Kidney epithelial cell (primary cell): ENCODE measurements at regions not wholly inside any gene's neighbourhood (a gene's known extent, or its start where the extent isn't known, plus 50 kb on each side); places are given as distances from the start of the nearest gene placed in this dataset.

ENCODE experiments used
- DNase-seq: peaks from one replicate; pipeline ENCODE4 v3.0.0-alpha.2; 2010; ENCODE audit warnings: low read depth
- H3K27me3 ChIP-seq: 2 replicates; pipeline ENCODE4 v1.6.0; 2011; ENCODE audit warnings: low read length; ENCODE audit not compliant: control insufficient read depth, insufficient read depth
- H3K36me3 ChIP-seq: 2 replicates; pipeline ENCODE4 v1.5.1; 2011; ENCODE audit warnings: low read length; ENCODE audit not compliant: control insufficient read depth, insufficient read depth
- H3K4me3 ChIP-seq: 2 replicates; pipeline ENCODE4 v1.5.1; 2011; ENCODE audit warnings: low read depth, mild to moderate bottlenecking, control low read depth, low read length
- TF ChIP-seq, protein P1 (sequence below): IDR thresholded peaks from 2 replicates; pipeline ENCODE4 v1.5.1; 2011; ENCODE audit warnings: mild to moderate bottlenecking, moderate library complexity, low read length, control low read depth, inconsistent platforms; ENCODE audit not compliant: insufficient read depth, poor library complexity, severe bottlenecking

DNA sequence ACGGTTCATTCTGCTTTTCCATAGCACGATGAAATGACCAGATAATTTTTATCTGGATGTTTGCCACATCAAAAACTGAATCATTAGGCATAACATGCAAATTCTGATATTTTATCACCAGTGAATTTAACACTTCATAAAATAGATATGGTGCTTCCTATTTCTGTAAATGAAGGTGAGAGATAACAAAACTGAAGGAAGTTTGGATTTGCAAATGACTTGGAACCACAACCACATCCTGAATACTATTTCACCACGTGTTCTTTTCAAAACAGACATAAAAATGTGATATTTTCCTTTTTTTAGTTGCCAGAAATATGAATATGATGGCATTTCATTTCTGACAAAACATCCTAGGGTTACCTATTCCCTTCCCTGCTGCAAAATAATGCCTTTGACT lies 146.1 kb downstream of the EDN1 start:
- DNase-seq = no peak
- Histone ChIP-seq H3K36me3 (no peaks in the 10 kb centered on the region), H3K27me3 (no peaks in the 10 kb centered on the region), H3K4me3 (no peak overlapping the region)
- TF ChIP-seq, protein P1, sequence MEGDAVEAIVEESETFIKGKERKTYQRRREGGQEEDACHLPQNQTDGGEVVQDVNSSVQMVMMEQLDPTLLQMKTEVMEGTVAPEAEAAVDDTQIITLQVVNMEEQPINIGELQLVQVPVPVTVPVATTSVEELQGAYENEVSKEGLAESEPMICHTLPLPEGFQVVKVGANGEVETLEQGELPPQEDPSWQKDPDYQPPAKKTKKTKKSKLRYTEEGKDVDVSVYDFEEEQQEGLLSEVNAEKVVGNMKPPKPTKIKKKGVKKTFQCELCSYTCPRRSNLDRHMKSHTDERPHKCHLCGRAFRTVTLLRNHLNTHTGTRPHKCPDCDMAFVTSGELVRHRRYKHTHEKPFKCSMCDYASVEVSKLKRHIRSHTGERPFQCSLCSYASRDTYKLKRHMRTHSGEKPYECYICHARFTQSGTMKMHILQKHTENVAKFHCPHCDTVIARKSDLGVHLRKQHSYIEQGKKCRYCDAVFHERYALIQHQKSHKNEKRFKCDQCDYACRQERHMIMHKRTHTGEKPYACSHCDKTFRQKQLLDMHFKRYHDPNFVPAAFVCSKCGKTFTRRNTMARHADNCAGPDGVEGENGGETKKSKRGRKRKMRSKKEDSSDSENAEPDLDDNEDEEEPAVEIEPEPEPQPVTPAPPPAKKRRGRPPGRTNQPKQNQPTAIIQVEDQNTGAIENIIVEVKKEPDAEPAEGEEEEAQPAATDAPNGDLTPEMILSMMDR = no peak

- DNase-seq = no peak
- TF ChIP-seq, protein P1 = no peak
- H3K27me3 ChIP-seq = no peaks in the 10 kb centered on the region
- H3K4me3 ChIP-seq = no peak overlapping the region
- no peaks in the 10 kb centered on the region for H3K36me3 ChIP-seq
These were observed 146.5 kb downstream of the EDN1 start for GRCh38 chr6:12436683-12437082.

GRCh38 chr6:12439296-12439695 lies 149.1 kb downstream of the EDN1 start:
- DNase-seq = no peak
- Histone ChIP-seq H3K36me3 (no peaks in the 10 kb centered on the region), H3K4me3 (no peak overlapping the region), H3K27me3 (no peaks in the 10 kb centered on the region)
- TF ChIP-seq, protein P1 = no peak

DNA sequence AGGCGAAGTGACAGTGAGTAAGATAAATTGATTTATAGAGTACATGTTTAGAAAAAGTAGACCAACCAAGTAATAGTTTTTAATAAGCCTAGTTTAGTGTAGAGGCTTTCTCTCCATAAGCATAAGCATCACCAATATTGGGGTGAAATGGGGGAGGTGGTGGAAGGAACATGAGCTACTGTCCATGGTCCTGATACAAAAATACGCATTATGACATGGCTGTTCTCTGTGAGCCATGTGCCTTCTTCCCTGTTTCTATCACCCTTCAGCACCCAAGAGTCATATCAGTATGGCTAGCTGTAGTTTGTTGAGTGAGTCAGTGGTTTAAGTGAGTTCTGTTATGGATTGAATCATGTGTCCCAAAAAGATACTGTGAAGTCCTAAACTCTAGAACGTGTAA lies 150.8 kb downstream of the EDN1 start:
- no peak overlapping the region for H3K4me3 ChIP-seq
- no peaks in the 10 kb centered on the region for H3K36me3 ChIP-seq
- H3K27me3 ChIP-seq = no peaks in the 10 kb centered on the region
- DNase-seq = no peak
- TF ChIP-seq, protein P1 = no peak

DNA sequence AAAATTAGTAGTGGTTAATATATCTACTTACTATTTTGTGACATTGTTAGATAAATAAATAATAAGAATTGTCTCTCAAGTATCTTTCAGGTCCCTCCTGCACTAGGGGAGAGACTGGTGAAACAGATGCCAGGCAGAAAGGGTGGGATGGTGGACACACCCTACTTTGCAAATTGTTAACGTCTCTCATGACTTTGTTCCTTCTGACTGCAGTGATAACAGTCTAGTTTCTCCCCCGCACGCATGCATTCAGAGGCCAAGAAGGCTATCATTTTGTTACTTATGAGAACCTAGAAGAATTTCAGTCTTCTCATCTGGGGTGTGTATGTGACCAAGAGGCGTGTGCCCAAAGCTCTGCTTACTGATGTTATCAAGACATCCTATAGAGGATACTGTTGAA lies 152.3 kb downstream of the EDN1 start:
- Histone ChIP-seq H3K27me3 (no peaks in the 10 kb centered on the region), H3K4me3 (no peak overlapping the region), H3K36me3 (no peaks in the 10 kb centered on the region)
- DNase-seq = no peak
- TF ChIP-seq, protein P1 = no peak

- TF ChIP-seq, protein P1 = no peak
- no peaks in the 10 kb centered on the region for H3K36me3 ChIP-seq
- H3K27me3 ChIP-seq = no peaks in the 10 kb centered on the region
- DNase-seq = no peak
- no peak overlapping the region for H3K4me3 ChIP-seq
These were observed 156.2 kb downstream of the EDN1 start for GRCh38 chr6:12446394-12446793.
